Activated T-helper 1 cell treated with anti-CD3 and anti-CD28 coated beads, Interleukin-12 subunit alpha, Interleukin-12 subunit beta, Interleukin-2, Interleukin-4 antibody, amounts not matched to agents 30 ng/mL and 10 ng/mL and 1 ng/mL, durations not matched to agents 14 hours and 24 hours and 36 hours (primary cell): ENCODE measurements at regions not wholly inside any gene's neighbourhood (a gene's known extent, or its start where the extent isn't known, plus 50 kb on each side); places are given as distances from the start of the nearest gene placed in this dataset.

Source experiments
- DNase-seq: peaks from one replicate; pipeline ENCODE4 v3.0.0; 2021; ENCODE audit warnings: low spot score
- H3K27ac Mint-ChIP-seq: one replicate; pipeline ENCODE4 v1.8.0; 2021; ENCODE audit warnings: mild to moderate bottlenecking, mixed read lengths
- H3K27me3 Mint-ChIP-seq: one replicate; pipeline ENCODE4 v1.8.0; 2022; ENCODE audit warnings: mild to moderate bottlenecking, moderate library complexity, mixed read lengths; ENCODE audit not compliant: insufficient read depth
- H3K36me3 Mint-ChIP-seq: one replicate; pipeline ENCODE4 v1.8.0; 2021; ENCODE audit warnings: low read depth, mixed read lengths
- H3K4me1 Mint-ChIP-seq: one replicate; pipeline ENCODE4 v1.8.0; 2021; ENCODE audit warnings: low read depth, mixed read lengths
- H3K4me3 Mint-ChIP-seq: one replicate; pipeline ENCODE4 v1.8.0; 2021; ENCODE audit warnings: mild to moderate bottlenecking, moderate library complexity, mixed read lengths
- H3K9me3 Mint-ChIP-seq: one replicate; pipeline ENCODE4 v1.8.0; 2021; ENCODE audit warnings: mixed read lengths
- intact Hi-C: fragments of 100-400 bp; cut with micrococcal nuclease; formaldehyde crosslinking; loops from one replicate; pipeline ENCODE4 v1.15.1; 2024

DNA sequence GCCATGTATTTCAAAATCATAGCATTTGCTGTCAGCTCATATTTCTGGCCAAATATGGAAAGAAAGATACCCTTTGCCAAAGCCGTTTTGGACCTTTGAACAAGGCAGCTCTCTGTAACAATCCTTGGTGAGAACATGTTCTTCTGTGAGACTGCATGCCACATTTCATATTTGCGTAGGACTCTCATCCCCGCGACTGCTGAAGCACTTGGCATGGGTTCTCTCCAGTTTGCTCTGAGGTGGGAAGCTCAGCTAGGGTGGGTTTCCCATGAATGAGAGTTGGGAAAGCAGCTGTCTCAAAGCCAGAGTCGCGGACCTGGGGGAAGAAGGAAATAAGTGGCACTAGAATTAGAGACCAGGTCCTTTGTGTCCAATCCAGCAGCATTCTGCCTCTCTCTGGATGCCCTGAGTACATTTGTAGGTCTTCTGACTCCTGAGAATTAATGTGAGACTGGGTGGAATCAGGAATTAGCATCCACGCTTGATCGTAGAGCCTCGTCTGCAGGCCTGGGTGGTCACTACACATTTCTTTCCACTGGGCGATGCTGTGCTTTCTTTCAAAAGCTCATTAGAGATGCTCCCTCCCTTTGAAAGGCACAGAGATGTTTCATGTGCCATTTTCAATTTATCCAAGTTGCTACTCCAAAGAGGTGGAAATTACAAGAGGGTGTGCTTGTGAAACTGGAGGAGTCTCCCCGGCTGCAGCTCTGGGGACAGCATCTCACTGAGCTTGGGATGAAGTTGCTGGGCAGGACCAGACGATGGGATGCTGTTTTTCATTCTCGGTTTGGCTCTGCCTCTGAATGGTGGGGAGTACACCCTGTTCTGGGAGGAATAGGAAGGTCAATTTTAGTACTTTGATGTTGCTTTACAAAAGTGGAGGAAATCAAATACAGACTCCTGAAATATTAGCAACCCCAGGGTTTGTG is 197.2 kb downstream of the GADD45G start:
- intact Hi-C loops, result no loop called here

DNA sequence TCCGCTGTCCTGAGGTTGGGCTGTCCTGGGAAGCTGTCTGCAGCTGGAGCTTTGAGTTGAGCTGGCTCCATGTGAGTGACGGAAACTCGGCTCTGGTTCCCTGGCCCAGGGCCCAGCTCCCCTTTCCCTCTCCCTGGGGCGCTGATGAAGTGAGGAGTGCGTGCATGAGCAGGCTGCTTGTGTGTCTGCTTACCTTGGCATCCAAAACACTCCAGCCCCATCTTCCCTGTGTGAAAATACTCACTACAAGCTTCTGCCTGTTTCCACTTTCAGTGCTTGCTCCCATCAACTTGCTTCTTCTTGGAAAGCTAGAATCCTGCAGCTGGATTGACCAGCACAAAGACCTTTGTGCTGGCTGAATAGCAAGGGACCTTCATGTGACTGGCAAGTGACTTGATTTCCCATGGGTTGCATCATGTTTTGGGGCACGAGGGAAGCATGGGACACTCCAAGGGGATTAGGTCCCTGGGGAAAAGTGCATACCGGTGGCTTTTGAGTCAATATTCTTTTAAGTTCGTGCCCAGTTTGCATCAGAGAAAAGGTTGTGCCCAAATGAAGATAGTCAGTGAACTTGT is 198.1 kb downstream of the GADD45G start:
- H3K4me3 Mint-ChIP-seq, result no peak overlapping the region
- H3K27ac Mint-ChIP-seq, result no peak overlapping the region
- H3K4me1 Mint-ChIP-seq, result peaks cover 49% of the 10 kb centered on the region
- DNase-seq, result no peak
- no peaks in the 10 kb centered on the region for H3K9me3 Mint-ChIP-seq
- H3K36me3 Mint-ChIP-seq, result no peaks in the 10 kb centered on the region
- peaks cover 7% of the 10 kb centered on the region for H3K27me3 Mint-ChIP-seq
- intact Hi-C loops, result no loop called here

More for the DNA sequence above, 197.2 kb downstream of the GADD45G start:
- peaks cover 41% of the 10 kb centered on the region for H3K4me1 Mint-ChIP-seq
- H3K9me3 Mint-ChIP-seq, result no peaks in the 10 kb centered on the region
- no peaks in the 10 kb centered on the region for H3K36me3 Mint-ChIP-seq
- no peak for DNase-seq
- no peak overlapping the region for H3K27ac Mint-ChIP-seq
- H3K4me3 Mint-ChIP-seq, result no peak overlapping the region
- peaks cover 7% of the 10 kb centered on the region for H3K27me3 Mint-ChIP-seq

DNA sequence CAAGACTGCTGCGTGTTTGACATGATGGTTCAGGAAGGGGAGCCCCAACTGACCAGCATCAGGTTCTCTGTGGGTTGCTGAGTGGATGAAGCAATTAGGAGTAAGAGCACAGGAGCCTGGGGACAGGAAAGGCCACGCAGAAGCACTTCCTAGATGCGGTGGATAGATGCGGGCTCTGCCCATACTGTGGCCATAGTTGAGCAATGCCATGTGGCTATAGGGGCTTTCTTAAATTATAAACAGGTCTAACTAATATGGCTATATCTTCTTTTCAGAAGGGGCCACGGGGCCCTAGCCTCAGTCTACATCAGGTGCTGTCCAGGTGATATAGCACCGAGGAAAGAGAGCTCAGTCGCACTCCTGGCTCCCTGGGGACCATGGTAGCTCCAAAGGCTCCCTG is 198.6 kb downstream of the GADD45G start:
- peaks cover 7% of the 10 kb centered on the region for H3K27me3 Mint-ChIP-seq
- no peaks in the 10 kb centered on the region for H3K9me3 Mint-ChIP-seq
- intact Hi-C loops, result no loop called here
- no peak overlapping the region for H3K4me3 Mint-ChIP-seq
- H3K27ac Mint-ChIP-seq, result no peak overlapping the region
- DNase-seq, result no peak
- peaks cover 53% of the 10 kb centered on the region for H3K4me1 Mint-ChIP-seq
- no peaks in the 10 kb centered on the region for H3K36me3 Mint-ChIP-seq

DNA sequence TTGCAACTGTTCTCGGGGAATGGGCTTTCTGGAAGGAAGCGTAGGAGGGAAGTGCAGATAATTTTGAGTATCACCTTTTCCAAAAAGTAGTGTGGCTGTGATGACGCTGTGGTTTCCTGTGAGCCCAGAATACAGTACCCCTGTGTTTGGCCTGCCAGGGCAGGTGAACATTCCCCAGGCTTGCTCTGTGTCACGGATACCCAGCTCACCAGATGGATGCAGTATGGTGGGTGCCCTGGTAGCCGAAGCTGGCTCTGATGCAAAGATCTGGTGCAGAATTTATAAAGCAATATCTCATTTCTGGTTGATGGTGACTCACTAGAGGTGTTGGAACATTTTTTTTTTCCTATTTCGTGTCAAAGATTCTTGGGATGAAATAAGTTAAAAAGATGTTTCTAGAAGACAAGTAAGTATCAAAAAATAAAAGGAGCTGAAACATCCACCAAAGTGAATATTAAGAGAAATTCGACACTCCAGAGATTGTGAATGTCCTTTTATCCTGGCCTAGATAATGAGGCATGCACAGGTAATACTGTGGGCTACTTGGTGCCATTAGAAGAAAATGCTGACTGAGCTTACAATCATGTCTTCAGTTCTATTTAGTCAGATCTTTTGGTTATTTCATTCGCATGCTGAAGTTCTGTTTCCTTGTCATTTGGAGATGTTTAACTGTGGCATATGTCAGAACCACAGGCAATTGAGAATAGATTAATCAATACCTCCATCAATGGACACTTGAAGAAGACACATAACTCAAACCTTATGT is 200.1 kb downstream of the GADD45G start:
- H3K36me3 Mint-ChIP-seq, result no peaks in the 10 kb centered on the region
- intact Hi-C loops, result loop anchor here (5.0 kb wide), 1 partner anchor 297 kb away; no protein-coding TSS in a partner anchor
- peaks cover 13% of the 10 kb centered on the region for H3K27me3 Mint-ChIP-seq

GRCh38 chr9:89805571-89806292 is 200.9 kb downstream of the GADD45G start:
- intact Hi-C loops, result loop anchor here (5.0 kb wide), 1 partner anchor 297 kb away; no protein-coding TSS in a partner anchor
- H3K9me3 Mint-ChIP-seq, result no peaks in the 10 kb centered on the region
- no peak for DNase-seq
- no peaks in the 10 kb centered on the region for H3K36me3 Mint-ChIP-seq
- H3K4me3 Mint-ChIP-seq, result no peak overlapping the region
- peaks cover 46% of the 10 kb centered on the region for H3K4me1 Mint-ChIP-seq
- H3K27ac Mint-ChIP-seq, result no peak overlapping the region
- peaks cover 13% of the 10 kb centered on the region for H3K27me3 Mint-ChIP-seq

More for the DNA sequence above, 200.1 kb downstream of the GADD45G start:
- H3K9me3 Mint-ChIP-seq, result no peaks in the 10 kb centered on the region
- H3K27ac Mint-ChIP-seq, result no peak overlapping the region
- DNase-seq, result no peak
- H3K4me3 Mint-ChIP-seq, result no peak overlapping the region
- peaks cover 48% of the 10 kb centered on the region for H3K4me1 Mint-ChIP-seq

GRCh38 chr9:89806371-89807100 is 201.7 kb downstream of the GADD45G start:
- intact Hi-C loops, result loop anchor here (5.0 kb wide), 1 partner anchor 296 kb away; no protein-coding TSS in a partner anchor
- H3K27me3 Mint-ChIP-seq, result peaks cover 13% of the 10 kb centered on the region
- no peaks in the 10 kb centered on the region for H3K9me3 Mint-ChIP-seq
- DNase-seq, result no peak
- no peak overlapping the region for H3K27ac Mint-ChIP-seq
- H3K4me1 Mint-ChIP-seq, result peaks cover 46% of the 10 kb centered on the region
- no peak overlapping the region for H3K4me3 Mint-ChIP-seq
- H3K36me3 Mint-ChIP-seq, result no peaks in the 10 kb centered on the region

DNA sequence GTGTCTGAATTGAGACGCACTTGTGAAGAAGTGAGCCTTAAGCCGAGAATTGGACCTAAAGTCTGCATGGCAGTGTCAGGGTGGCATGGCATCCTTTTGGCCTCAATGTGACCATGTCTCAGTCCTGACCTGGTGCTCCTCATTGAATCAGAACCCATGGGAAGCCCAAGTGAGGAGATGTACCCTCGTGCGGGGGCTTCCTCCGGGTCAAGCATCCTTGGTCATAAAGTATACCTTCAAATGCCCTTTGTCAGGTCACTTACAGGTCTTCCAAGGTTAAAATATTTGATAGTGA is 202.2 kb downstream of the GADD45G start:
- Mint-ChIP-seq H3K27ac (no peak overlapping the region), H3K4me1 (peaks cover 46% of the 10 kb centered on the region), H3K4me3 (no peak overlapping the region), H3K27me3 (peaks cover 14% of the 10 kb centered on the region), H3K36me3 (no peaks in the 10 kb centered on the region), H3K9me3 (no peaks in the 10 kb centered on the region)
- intact Hi-C loops, result loop anchor here (5.0 kb wide), 1 partner anchor 295 kb away; no protein-coding TSS in a partner anchor
- DNase-seq, result no peak

- Mint-ChIP-seq H3K4me3 (no peak overlapping the region), H3K9me3 (no peaks in the 10 kb centered on the region), H3K36me3 (no peaks in the 10 kb centered on the region), H3K4me1 (peaks cover 46% of the 10 kb centered on the region), H3K27me3 (peaks cover 10% of the 10 kb centered on the region), H3K27ac (no peak overlapping the region)
- intact Hi-C loops, result loop anchor here (5.0 kb wide), 1 partner anchor 295 kb away; no protein-coding TSS in a partner anchor
- no peak for DNase-seq
Measured at GRCh38 chr9:89807682-89808075, 202.9 kb downstream of the GADD45G start.

GRCh38 chr9:89808076-89808755 is 203.4 kb downstream of the GADD45G start:
- H3K27me3 Mint-ChIP-seq, result peaks cover 10% of the 10 kb centered on the region

GRCh38 chr9:89808756-89809181 is 204.0 kb downstream of the GADD45G start:
- Mint-ChIP-seq H3K4me3 (no peak overlapping the region), H3K4me1 (peaks cover 52% of the 10 kb centered on the region), H3K36me3 (no peaks in the 10 kb centered on the region), H3K27me3 (peaks cover 10% of the 10 kb centered on the region), H3K27ac (no peak overlapping the region), H3K9me3 (no peaks in the 10 kb centered on the region)
- intact Hi-C loops, result loop anchor here (5.0 kb wide), 1 partner anchor 294 kb away; no protein-coding TSS in a partner anchor
- no peak for DNase-seq

More at GRCh38 chr9:89808076-89808755, 203.4 kb downstream of the GADD45G start:
- Mint-ChIP-seq H3K9me3 (no peaks in the 10 kb centered on the region), H3K27ac (no peak overlapping the region), H3K36me3 (no peaks in the 10 kb centered on the region), H3K4me3 (no peak overlapping the region), H3K4me1 (peaks cover 48% of the 10 kb centered on the region)
- no peak for DNase-seq
- intact Hi-C loops, result loop anchor here (5.0 kb wide), 1 partner anchor 294 kb away; no protein-coding TSS in a partner anchor

DNA sequence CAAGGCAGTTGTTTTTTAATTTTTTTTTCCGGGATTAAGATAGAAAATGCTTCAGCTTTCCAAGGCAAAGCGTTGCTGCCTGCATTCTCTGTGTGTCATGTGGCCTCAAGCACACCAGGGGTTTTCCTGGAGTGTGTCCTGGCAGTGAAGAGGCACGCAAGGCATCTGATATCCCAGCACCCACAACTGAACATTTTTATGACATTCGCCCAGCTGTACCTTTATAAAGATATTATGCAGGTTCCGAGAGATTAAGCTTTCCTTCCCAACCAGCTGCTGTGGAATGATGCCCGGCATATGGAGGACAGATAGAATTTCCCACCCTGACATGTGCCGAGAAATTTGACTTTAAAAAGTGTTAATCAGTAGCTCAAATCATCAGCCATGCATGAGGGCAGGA is 205.6 kb downstream of the GADD45G start:
- intact Hi-C loops, result loop anchor here (5.0 kb wide), 1 partner anchor 68 kb away; no protein-coding TSS in a partner anchor
- Mint-ChIP-seq H3K4me1 (peaks cover 52% of the 10 kb centered on the region), H3K27ac (no peak overlapping the region), H3K9me3 (no peaks in the 10 kb centered on the region), H3K27me3 (peaks cover 10% of the 10 kb centered on the region), H3K4me3 (no peak overlapping the region), H3K36me3 (no peaks in the 10 kb centered on the region)
- no peak for DNase-seq
